ENCODE measurements at regions not wholly inside any gene's neighbourhood (a gene's known extent, or its start where the extent isn't known, plus 50 kb on each side); places are given as distances from the start of the nearest gene placed in this dataset.
"Not testable (repeated sequence)": the region's sequence is repeated elsewhere in the genome, so short reads cannot be mapped to it uniquely, and the experiment has no call there.

DNA sequence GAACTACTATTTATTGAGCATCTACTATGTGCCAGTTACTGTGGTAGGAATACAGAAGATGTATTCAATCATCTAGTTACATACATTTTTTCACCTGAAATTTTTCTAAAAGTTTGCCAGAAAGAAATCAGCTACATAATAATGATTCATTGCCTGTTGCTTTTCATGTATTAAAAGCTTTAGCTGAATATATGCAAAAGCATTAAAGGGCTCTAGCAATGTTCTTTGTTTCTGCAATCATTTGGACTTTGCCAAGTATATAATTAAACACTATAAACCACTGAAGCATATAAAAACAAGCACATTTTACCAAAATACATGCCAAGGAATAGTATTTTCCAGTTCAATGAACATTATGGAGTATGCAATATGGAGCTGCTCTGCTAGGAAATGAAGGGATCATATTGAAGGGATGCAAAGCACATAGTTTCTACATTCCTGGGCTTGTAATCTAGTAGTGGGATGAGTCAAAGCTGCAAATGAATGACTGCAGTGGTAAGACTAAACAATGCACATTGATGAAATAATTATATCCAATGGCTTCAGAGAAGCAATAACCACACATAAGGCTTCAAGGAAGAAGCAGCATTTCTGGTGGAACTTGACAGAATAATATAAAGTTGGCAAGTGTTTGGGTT lies 87.7 kb downstream of the FOXD4L6 start:
- in situ Hi-C loops (cut with MboI; ENCODE audit: low pct_unique_long_range_greater_than_20kb in 2 of 9, low sequenced_read_pairs in 9 of 9, unreplicated experiment in 9 of 9); H3K27ac ChIP-seq; H3K4me3 ChIP-seq; H3K4me1 ChIP-seq (replicated peaks in 1 of 2): not testable (repeated sequence)
- peak in 2 of 8 experiments; percentile 98 for ATAC-seq (replicated peaks in 6 of 8)

- H3K4me3 ChIP-seq; in situ Hi-C loops (cut with MboI; ENCODE audit: low pct_unique_long_range_greater_than_20kb in 2 of 9, low sequenced_read_pairs in 9 of 9, unreplicated experiment in 9 of 9): not testable (repeated sequence)
- peaks cover 7 to 21% of the 10 kb centered on the region in 2 donors for H3K4me1 ChIP-seq (replicated peaks in 1 of 2)
- H3K27ac ChIP-seq = peak overlapping the region; percentile 78 to 93
- peak in 7 of 8 experiments; percentile 12 to 77 (median 73) for ATAC-seq (replicated peaks in 6 of 8)
- WGBS, 10 experiments = 20 to 71% (median 20%) methylated on average over 1 of the region's 1 CpG; no CpG with 5 or more reads in 7 of the 10 experiments
Observed at GRCh38 chr9:41035276-41035675, 93.2 kb downstream of the FOXD4L6 start.

- peak overlapping the region; percentile 78 to 93 for H3K27ac ChIP-seq
Observed at GRCh38 chr9:41034699-41035197, 93.7 kb downstream of the FOXD4L6 start.

DNA sequence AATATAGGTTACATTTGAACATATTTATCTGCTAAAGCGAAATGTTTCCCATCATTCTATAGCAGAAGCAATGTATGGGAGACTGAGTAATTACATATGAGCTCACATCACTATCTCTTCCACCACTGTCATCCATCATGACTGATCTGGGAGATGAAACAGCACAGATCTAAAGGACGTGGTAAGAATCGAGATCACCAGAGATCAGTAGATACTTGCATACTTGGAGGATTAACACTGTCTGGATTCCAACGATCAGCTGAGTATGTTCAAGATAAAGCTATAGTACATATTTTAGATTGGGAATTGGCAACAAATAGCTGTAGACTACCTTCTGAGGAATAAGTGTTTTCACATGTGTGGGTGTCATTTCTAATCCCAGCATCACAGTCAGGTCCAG lies 94.6 kb downstream of the FOXD4L6 start:
- H3K27ac ChIP-seq; in situ Hi-C loops (cut with MboI; ENCODE audit: low pct_unique_long_range_greater_than_20kb in 2 of 9, low sequenced_read_pairs in 9 of 9, unreplicated experiment in 9 of 9); H3K4me3 ChIP-seq: not testable (repeated sequence)
- ATAC-seq (replicated peaks in 6 of 8) = peak in 1 of 8 experiments; percentile 22
- 90 to 100% (median 100%) methylated on average over 1 to 2 of the region's 4 CpGs; no CpG with 5 or more reads in 4 of the 10 experiments for WGBS, 10 experiments
- H3K4me1 ChIP-seq (replicated peaks in 1 of 2) = peaks cover 7 to 21% of the 10 kb centered on the region in 2 donors

More at GRCh38 chr9:41034699-41035197, 93.7 kb downstream of the FOXD4L6 start:
- in situ Hi-C loops (cut with MboI; ENCODE audit: low pct_unique_long_range_greater_than_20kb in 2 of 9, low sequenced_read_pairs in 9 of 9, unreplicated experiment in 9 of 9); H3K4me3 ChIP-seq: not testable (repeated sequence)
- 0 to 40% (median 13%) methylated on average over 1 of the region's 1 CpG; no CpG with 5 or more reads in 7 of the 10 experiments for WGBS, 10 experiments
- H3K4me1 ChIP-seq (replicated peaks in 1 of 2) = peaks cover 7 to 21% of the 10 kb centered on the region in 2 donors
- peak; percentile 76 to 95 (median 84) for ATAC-seq (replicated peaks in 6 of 8)

DNA sequence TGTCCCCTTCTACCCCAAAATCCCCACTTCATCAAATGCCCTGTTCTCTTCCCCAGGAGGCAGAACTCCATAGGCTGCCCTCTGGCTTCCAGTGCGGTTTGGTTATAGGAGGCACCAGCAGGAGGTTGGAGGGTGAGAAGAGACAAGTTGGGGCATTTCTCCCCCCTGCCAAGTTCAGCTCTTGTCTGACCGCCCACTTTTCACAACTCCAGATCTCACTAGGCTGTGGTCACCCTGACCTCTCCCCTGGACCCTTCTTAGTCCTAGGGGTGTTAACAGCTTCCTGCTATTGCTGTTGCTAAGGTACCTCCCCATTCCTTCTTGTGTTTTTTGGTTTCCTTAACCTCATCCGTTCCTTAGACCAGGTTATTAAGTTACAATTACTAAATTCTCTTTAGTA lies 95.1 kb downstream of the FOXD4L6 start:
- in situ Hi-C loops (cut with MboI; ENCODE audit: low pct_unique_long_range_greater_than_20kb in 2 of 9, low sequenced_read_pairs in 9 of 9, unreplicated experiment in 9 of 9); H3K4me3 ChIP-seq; ATAC-seq (replicated peaks in 6 of 8); H3K27ac ChIP-seq: not testable (repeated sequence)
- peaks cover 7 to 21% of the 10 kb centered on the region in 2 donors for H3K4me1 ChIP-seq (replicated peaks in 1 of 2)
- 67 to 100% (median 86%) methylated on average over 1 to 3 of the region's 3 CpGs; no CpG with 5 or more reads in 3 of the 10 experiments for WGBS, 10 experiments

- H3K4me3 ChIP-seq; H3K4me1 ChIP-seq (replicated peaks in 1 of 2); ATAC-seq (replicated peaks in 6 of 8); in situ Hi-C loops (cut with MboI; ENCODE audit: low pct_unique_long_range_greater_than_20kb in 2 of 9, low sequenced_read_pairs in 9 of 9, unreplicated experiment in 9 of 9); H3K27ac ChIP-seq: not testable (repeated sequence)
- WGBS, 10 experiments = 60 to 100% (median 90%) methylated on average over 1 to 2 of the region's 6 CpGs; no CpG with 5 or more reads in 2 of the 10 experiments
Observed at GRCh38 chr9:41026912-41027676, 101.4 kb downstream of the FOXD4L6 start.

GRCh38 chr9:41022365-41022764 lies 106.1 kb downstream of the FOXD4L6 start:
- ATAC-seq (replicated peaks in 6 of 8); in situ Hi-C loops (cut with MboI; ENCODE audit: low pct_unique_long_range_greater_than_20kb in 2 of 9, low sequenced_read_pairs in 9 of 9, unreplicated experiment in 9 of 9); H3K4me1 ChIP-seq (replicated peaks in 1 of 2); H3K4me3 ChIP-seq; H3K27ac ChIP-seq: not testable (repeated sequence)
- no CpG with 5 or more reads among the region's 4 CpGs for WGBS, 10 experiments

DNA sequence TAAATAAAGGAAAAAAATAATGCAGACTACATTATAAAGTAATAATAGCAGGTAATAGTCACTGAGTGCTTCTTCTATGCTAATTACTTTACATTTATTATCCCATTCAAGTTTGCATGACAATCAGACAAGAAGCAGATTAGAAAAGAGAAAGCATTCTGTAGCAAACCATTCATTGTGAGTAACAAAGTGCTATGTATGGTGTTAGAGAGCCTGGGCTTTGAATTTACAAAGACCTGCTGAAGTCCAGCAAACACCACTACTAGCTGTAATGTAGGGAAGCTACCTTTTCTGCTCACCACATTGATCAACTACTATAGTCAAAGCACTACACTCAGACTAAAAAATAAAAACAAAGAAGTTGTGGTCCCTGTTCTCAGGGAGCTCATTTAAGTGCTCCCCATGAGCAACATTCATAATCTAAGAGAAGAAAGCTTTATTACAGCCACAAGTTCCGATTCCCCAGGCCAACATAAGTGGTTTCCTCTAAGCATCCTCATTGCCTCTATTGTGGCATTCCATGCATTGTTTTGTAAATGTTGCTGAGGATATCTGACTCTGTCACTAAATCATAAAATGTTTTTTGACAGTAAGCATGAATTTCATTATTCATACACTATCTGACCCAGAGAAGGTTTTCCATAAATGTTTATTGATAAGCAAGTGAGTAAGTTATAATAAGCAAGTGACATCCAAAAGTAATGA lies 108.5 kb downstream of the FOXD4L6 start:
- in situ Hi-C loops (cut with MboI; ENCODE audit: low pct_unique_long_range_greater_than_20kb in 2 of 9, low sequenced_read_pairs in 9 of 9, unreplicated experiment in 9 of 9) = not testable (repeated sequence)
- no CpG with 5 or more reads among the region's 1 CpG for WGBS, 10 experiments
- ATAC-seq (replicated peaks in 6 of 8) = peak in 3 of 8 experiments; percentile 57 to 65 (median 58)

GRCh38 chr9:41018948-41019347 lies 109.5 kb downstream of the FOXD4L6 start:
- H3K4me1 ChIP-seq (replicated peaks in 1 of 2); H3K4me3 ChIP-seq; in situ Hi-C loops (cut with MboI; ENCODE audit: low pct_unique_long_range_greater_than_20kb in 2 of 9, low sequenced_read_pairs in 9 of 9, unreplicated experiment in 9 of 9); H3K27ac ChIP-seq; ATAC-seq (replicated peaks in 6 of 8): not testable (repeated sequence)
- WGBS, 10 experiments = 100% methylated on average over 1 of the region's 3 CpGs; no CpG with 5 or more reads in 7 of the 10 experiments

More for the DNA sequence above, 108.5 kb downstream of the FOXD4L6 start:
- H3K4me3 ChIP-seq; H3K27ac ChIP-seq; H3K4me1 ChIP-seq (replicated peaks in 1 of 2): not testable (repeated sequence)

DNA sequence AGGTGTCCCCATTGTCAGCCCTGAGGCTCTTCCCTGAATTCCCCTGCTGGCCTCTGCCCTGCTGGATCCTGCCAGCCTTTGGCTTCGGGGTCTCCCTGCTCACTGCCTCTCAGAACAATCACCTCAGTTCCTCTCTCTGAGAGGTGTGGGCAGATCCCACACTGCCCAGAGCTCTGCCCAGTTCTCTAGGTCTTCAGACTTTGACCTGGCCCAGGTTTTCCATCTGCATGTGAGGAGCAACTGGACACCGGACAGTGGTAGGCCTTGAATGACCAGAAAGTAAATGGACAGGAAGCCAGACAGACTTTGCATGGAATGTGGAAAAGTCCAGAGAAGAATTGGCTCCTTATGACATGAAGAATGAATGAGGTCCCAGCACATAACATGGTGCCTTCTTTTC lies 111.8 kb downstream of the FOXD4L6 start:
- in situ Hi-C loops (cut with MboI; ENCODE audit: low pct_unique_long_range_greater_than_20kb in 2 of 9, low sequenced_read_pairs in 9 of 9, unreplicated experiment in 9 of 9) = not testable (repeated sequence)
- WGBS, 10 experiments = no CpG with 5 or more reads among the region's 2 CpGs

GRCh38 chr9:40999952-41000700 lies 128.4 kb downstream of the FOXD4L6 start:
- ATAC-seq (replicated peaks in 6 of 8); H3K27ac ChIP-seq; in situ Hi-C loops (cut with MboI; ENCODE audit: low pct_unique_long_range_greater_than_20kb in 2 of 9, low sequenced_read_pairs in 9 of 9, unreplicated experiment in 9 of 9); H3K4me3 ChIP-seq; H3K4me1 ChIP-seq (replicated peaks in 1 of 2): not testable (repeated sequence)
- WGBS, 10 experiments = 60 to 100% (median 78%) methylated on average over 1 to 4 of the region's 8 CpGs; no CpG with 5 or more reads in 3 of the 10 experiments

More for the DNA sequence above, 111.8 kb downstream of the FOXD4L6 start:
- H3K4me3 ChIP-seq; ATAC-seq (replicated peaks in 6 of 8); H3K4me1 ChIP-seq (replicated peaks in 1 of 2); H3K27ac ChIP-seq: not testable (repeated sequence)

DNA sequence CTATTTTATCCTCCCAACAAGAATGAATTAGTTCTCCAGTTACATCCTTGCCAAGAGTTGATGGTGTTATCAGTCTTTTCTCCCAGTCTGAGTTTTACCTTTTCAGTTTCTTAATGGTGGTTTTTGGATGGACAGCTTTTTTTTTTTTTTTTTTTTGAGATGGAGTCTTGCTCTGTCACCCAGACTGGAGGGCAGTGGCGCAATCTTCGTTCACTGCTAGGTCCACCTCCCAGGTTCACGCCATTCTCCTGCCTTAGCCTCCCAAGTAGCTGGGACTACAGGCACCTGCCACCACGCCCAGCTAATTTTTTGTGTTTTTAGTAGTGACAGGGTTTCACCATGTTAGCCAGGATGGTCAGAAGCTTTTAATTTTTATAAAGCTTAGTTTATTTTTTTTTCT lies 133.0 kb downstream of the FOXD4L6 start:
- WGBS, 10 experiments = 69 to 95% (median 91%) methylated on average over 2 to 4 of the region's 4 CpGs; no CpG with 5 or more reads in 2 of the 10 experiments
- in situ Hi-C loops (cut with MboI; ENCODE audit: low pct_unique_long_range_greater_than_20kb in 2 of 9, low sequenced_read_pairs in 9 of 9, unreplicated experiment in 9 of 9); H3K27ac ChIP-seq; ATAC-seq (replicated peaks in 6 of 8); H3K4me3 ChIP-seq: not testable (repeated sequence)
- peaks cover 14 to 19% of the 10 kb centered on the region in 2 donors for H3K4me1 ChIP-seq (replicated peaks in 1 of 2)

All from motor neuron (in vitro differentiated cells).